DMS 273 (cell line): ENCODE measurements at regions not wholly inside any gene's neighbourhood (a gene's known extent, or its start where the extent isn't known, plus 50 kb on each side); places are given as distances from the start of the nearest gene placed in this dataset.
"Not testable (repeated sequence)": the region's sequence is repeated elsewhere in the genome, so short reads cannot be mapped to it uniquely, and the experiment has no call there.

Experiments
- DNase-seq: peaks from one replicate; lab custom pipeline; 2025; ENCODE audit not compliant: unreplicated experiment; lab: John Stamatoyannopoulos, UW

- DNase-seq = no peak
These were observed 300.1 kb downstream of the TSN start for GRCh38 chr2:122055521-122055931.

DNA sequence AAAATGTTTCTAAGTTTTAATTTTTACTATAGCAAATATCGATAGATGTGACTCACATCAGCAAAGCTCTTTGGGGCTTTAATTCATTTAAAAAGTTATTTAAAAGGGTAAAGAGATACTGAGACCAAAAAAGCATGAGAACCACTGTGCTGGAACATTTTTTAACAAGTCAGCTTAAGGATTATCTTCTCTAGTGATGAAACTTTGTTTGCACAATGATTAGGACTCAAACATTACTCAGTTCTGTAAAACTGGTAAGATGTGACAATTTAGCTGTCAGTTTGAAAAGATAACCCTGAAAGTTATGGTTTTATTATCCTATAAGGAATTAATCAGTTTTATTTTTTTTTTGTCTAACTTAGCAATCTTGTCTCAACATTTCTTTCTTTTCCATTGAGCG, 301.4 kb downstream of the TSN start:
- no peak for DNase-seq

DNA sequence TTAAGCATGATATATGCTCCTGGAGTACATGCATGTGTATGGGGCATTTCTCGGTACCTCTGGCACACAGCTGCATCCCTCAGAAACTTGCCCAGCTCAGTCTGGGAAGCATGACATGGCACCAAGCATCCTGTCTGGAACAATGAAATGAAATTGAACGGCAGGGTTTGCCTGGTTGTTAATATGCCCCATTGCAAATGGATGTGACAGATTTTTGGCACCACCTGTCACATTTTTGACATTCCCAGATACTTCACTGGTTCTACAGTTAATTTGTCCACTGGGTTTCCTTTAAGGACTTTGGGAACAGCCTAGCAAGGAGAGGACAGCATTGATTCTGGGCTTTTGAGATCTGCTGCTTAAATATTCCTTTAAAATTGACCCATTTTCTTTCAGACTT, 305.8 kb downstream of the TSN start:
- no peak for DNase-seq

GRCh38 chr2:122061831-122062230, 306.4 kb downstream of the TSN start:
- no peak for DNase-seq

- DNase-seq = no peak
These were observed 307.1 kb downstream of the TSN start for GRCh38 chr2:122062506-122062905.

DNA sequence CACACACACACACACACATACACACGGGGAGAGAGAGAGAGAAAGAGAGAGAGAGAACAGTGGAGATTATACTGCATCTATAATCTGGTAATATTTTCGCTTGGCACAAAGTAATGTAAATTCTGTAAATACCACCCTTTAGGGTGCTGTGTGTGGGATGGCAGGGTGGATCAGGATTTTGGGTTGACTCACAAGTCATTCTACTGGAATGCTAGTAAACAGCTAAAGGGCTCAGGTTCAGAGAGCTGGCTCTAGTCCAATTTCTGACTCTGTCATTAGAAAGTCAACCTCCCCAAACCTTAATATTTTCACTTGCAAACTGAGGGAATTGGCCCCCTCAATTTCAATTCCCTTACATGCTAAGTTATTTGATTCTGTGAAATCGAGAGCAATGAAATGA, 308.3 kb downstream of the TSN start:
- no peak for DNase-seq

GRCh38 chr2:122070241-122070731, 314.8 kb downstream of the TSN start:
- no peak for DNase-seq

DNA sequence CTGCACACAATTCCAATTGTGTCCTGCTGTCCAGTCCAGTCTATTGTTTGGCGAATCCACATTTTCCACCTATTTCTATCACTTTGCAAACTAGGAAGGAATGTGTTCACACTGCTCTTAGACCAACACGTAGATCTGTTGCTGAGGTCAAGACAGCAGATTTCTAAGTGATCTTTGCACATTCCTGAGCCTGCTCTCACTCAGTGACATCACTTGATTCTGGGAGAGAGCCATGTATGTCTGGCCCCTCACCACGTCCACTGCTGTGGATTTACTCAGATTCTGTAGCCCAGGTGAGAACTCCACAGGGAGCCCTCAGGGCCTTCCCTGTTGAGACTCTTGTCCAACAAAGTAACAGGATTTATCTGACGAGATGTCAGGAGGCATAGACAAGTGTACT, 317.2 kb downstream of the TSN start:
- DNase-seq = no peak

DNA sequence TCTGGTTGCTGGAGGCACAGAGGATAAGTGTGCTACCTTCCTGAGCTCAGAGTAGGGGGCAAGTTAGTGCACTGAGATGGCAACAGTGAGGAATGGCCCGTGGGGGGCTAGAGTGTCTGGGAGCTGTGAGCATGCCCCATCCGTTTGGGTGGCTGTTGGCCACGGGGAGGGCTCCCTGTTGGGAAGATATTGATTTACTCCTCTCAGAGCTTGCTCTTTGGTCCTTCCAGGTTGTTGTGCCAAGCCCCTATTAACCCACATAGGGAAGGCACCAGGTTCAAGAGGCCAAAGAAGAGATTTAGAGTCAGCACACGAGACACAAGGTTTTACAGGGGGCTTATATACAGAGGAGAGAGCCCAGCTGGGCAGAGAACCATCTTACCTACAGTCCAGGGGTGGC, 318.8 kb downstream of the TSN start:
- no peak for DNase-seq

GRCh38 chr2:122075381-122075780, 319.9 kb downstream of the TSN start:
- DNase-seq = no peak

DNA sequence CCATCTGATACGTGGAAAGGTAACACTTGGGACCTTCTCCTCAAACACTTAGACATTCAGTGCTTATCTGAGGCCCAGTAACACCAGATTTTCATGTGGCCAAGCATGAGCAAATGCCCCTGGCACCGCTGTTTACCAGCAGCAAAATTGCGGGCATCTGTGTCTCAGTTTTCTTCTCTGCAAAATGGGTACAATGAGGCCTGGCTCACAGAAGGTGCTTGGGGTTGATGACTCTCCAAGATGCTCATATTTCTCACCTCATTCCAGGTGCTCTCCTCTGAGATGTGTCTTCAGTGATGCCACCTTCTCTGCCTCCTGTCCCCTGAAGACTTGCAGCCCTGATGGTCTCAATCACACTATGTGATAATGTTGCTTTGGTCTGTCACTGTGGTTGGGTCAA, 321.7 kb downstream of the TSN start:
- DNase-seq = no peak

DNA sequence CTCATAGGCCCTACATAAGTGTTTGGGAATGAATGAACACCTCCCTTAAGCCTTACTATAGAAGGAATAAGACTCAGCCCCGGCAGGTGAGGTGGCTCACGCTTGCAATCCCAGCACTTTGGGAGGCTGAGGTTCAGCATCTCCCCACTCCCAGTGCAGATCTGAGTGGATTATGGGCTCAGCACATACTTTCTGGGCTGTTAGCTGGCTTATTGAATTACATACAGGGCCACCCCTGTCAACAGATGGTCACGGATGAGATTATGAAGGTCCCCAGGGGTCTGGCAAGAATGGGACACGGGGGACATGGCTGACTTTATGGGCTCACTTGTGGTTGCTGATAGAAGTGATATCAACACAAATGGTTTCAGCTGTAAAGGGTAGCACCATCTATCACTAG, 322.3 kb downstream of the TSN start:
- peak; percentile 29 for DNase-seq

DNA sequence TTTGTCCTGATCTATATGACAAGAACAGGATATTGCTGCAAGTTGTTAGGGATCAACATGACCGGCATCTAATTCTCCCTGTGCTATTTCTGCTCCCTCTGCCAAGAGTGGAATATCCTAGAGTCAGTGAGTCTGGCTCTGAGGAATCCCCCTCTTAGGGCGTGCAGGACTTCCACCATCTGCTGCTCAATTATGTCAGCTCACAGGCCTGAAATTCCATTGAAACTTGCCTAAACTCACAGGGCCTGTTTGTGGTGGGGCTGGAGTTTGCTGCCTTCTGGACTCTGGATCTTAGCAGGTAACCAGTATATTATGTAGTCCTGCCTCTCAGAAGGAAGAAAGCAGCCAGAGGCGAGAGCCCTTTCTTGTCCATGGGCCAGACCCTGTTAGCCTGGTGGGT, 323.0 kb downstream of the TSN start:
- peak; percentile 90 for DNase-seq

DNA sequence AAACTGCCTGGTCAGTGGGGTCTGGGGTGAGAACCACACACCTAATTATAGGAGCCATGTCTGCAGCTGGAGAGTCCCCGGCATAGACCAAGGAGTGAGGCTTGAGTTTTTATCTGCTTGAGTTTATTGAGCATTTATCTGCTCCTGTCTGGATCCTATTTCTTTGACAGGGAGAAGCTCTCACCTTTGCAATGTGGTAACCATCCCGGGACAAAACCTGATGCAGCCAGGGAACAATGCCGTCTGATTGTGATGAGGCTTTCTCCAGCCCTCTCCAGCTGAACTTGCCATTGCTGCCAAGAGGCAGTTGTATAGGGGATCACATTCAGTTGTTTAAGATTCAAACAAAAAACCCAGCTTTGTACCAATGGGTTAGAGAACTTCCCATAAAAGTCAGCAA, 324.4 kb downstream of the TSN start:
- DNase-seq = no peak

GRCh38 chr2:122080316-122080715, 324.9 kb downstream of the TSN start:
- DNase-seq = no peak

DNA sequence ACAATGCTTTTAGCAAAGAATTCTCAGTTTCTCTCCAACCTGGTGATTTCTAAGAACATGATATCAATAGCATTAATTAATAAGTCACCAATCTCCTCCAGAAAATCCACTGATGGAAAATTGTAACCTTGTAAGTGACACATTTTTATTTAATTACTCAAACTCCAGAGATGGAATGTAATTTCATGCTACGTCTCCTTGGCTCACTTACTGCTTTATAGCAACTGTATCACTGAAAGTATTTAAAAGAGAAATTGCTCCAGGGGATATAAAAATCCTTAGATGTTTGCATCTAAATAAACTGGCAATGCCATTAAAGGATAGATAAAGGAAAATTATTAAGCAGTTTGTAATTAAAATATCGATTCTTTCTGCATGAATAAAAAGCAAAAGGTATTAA, 325.4 kb downstream of the TSN start:
- no peak for DNase-seq

GRCh38 chr2:122081751-122082150, 326.3 kb downstream of the TSN start:
- DNase-seq = no peak

DNA sequence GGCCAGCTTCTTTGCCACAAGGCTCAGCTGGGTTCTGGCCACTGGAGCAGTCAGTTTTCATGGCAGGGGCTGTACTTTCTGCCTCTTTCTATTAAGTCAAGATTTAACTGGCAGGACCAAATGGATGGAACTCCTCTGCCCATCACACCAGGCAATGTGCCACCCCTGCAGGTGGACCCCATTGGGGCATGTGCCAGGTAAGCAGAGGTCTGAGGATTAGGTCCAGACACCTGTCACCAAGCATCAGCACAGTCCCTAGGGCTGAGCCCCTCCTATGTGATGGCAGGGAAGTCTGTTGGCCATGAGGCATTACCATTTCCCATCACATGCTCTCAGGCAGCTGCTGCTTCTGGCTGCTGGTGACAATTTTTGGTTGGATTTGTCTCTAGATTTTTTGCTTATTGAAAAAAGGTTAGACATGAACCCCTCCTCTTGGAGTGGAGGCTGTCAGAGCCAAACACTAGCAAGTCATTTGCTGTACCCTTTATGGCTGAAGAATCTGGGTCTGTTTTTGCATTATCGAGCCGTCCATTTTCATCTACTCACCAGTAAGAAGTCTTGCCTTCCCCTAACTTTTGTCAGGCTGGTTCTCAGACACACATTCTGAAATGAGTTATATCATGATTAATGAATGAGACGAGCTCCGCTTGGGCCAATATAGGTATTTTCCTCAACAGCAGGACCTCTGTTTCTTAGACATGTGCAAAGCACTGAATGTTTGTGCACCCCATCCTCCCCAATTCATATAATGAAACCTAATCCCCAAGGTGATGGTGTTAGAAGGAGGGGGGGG, 328.0 kb downstream of the TSN start:
- DNase-seq = no peak

DNA sequence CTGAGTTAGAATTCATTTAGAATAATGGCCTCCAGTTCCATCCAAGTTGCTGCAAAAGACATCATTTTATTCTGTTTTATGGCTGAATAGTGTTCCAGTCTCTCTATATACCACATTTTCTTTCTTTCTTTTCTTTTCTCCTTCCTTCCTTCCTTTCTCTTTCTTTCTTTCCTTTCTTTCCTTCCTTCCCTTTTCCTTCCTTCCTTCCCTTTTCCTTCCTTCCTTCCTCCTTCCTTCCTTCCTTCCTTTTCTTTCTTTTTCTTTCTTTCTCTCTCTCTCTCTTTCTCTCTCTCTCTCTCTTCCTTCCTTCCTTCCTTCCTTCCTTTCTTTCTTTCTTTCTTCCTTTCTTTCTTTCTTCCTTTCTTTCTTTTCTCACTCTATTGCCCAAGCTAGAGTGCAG, 330.2 kb downstream of the TSN start:
- not testable (repeated sequence) for DNase-seq

DNA sequence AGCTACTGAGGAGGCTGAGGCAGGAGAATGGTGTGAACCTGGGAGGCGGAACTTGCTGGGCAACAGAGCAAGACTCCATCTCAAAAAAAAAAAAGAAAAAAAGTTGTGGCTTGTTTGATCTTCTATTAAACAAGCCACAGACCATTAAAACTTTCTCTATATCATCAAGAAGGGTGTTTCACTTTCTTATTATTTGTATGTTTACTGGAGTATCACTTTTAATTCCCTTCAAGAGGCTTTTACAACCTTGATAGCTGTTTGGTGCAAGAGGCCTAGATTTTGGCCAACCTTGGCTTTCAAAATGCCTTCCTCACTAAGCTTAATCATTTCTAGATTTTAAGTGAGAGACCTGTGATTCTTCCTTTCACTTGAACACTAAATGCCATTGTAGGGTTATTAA, 339.1 kb downstream of the TSN start:
- no peak for DNase-seq

DNA sequence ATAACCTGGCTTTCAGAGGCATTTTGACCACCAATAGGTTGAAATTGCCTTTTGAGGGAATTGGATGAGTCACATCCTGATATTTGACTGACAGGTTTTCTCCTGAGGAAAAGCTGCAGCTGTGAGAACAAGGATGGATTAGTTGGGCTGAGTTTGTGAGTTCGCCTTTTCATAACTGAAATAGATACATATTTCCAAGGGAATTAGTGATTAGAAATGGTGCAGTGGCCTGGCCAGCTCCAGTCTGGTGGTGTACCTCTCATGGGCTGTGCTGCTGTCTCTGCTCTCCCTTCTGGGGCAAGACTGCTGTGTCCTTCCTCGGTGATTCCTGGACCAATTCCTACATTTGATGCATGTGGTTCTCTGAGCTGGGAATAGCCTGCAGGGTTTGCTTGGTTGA, 341.3 kb downstream of the TSN start:
- no peak for DNase-seq

- DNase-seq = no peak
These were observed 342.9 kb downstream of the TSN start for GRCh38 chr2:122098306-122098705.

DNA sequence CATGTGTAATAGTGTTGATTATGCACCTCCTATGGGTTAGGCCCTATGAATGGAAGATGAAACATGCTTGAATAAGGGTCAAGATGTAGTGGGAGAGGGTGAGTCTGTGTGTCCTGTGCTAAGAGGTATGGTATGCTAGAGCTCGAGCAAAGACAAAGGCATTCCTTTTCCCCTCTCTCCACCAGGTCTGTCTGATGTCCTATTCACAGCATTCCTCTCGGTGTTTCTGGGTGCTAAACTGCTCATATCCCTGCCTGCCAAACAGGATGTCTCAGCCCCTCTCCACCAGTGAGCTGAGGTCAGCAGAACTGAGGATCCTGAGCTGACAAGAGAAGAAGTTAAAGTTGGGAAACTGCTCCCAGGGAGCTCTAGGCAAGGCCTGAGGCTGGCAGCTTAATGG, 344.9 kb downstream of the TSN start:
- DNase-seq = no peak
